ENCODE measurements at regions not wholly inside any gene's neighbourhood (a gene's known extent, or its start where the extent isn't known, plus 50 kb on each side); places are given as distances from the start of the nearest gene placed in this dataset.
"Not testable (repeated sequence)": the region's sequence is repeated elsewhere in the genome, so short reads cannot be mapped to it uniquely, and the experiment has no call there.

- not testable (repeated sequence) for DNase-seq
Observed at GRCh38 chr13:70208968-70209367, 100.7 kb upstream of the KLHL1 start.

- DNase-seq = no peak
Observed at GRCh38 chr13:70206671-70207070, 98.4 kb upstream of the KLHL1 start.

- no peak for DNase-seq
Observed at GRCh38 chr13:70203661-70204229, 95.5 kb upstream of the KLHL1 start.

GRCh38 chr13:70191034-70191433 is 82.8 kb upstream of the KLHL1 start:
- DNase-seq = no peak

- DNase-seq = no peak
Observed at GRCh38 chr13:70189981-70190380, 81.7 kb upstream of the KLHL1 start.

- no peak for DNase-seq
Observed at GRCh38 chr13:70188567-70188966, 80.3 kb upstream of the KLHL1 start.

GRCh38 chr13:70183041-70183440 is 74.8 kb upstream of the KLHL1 start:
- no peak for DNase-seq
